Peyer's patch (tissue), 4 donors: ENCODE measurements at regions not wholly inside any gene's neighbourhood (a gene's known extent, or its start where the extent isn't known, plus 50 kb on each side); places are given as distances from the start of the nearest gene placed in this dataset.

ENCODE experiments used
- CTCF ChIP-seq, 6 experiments: fragments of 450-650 bp in 4 of 6; fragments of 200-600 bp in 2 of 6; sonication (generic) in 1 of 6; IDR thresholded peaks; one replicate each; pipeline ENCODE4 v1.5.1; 2017 to 2019; ENCODE audit warnings: antibody characterized with exemption in 6 of 6, mild to moderate bottlenecking in 3 of 6, moderate library complexity in 1 of 6
- POLR2A ChIP-seq, 2 donors: fragments of 450-650 bp; IDR thresholded peaks; one replicate each; pipeline ENCODE4 v1.5.1; 2017; ENCODE audit warnings: antibody characterized with exemption in 2 of 2, mild to moderate bottlenecking in 2 of 2, moderate library complexity in 2 of 2

DNA sequence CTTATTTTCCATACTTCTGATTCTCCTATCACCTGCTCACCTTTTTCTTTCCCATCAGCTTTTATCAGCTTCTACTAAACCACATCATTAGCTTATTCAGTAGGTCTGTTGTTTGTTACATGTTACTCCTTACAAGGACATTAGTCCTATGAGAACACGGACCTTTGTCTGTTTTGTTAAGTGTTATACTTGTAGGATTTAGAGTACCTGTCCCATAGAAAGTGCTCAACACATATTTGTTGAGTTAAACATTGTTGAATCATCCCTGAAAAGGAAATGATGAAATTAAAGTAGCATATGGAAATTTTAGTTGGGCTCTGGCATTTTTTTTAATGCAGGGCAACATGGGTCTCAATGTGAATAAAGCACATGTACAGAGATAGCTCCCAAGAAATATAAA, 222.1 kb upstream of the CARD18 start:
- no peak for TF ChIP-seq POLR2A (IDR thresholded peaks at IDR 0.05)
- no peak for TF ChIP-seq CTCF (IDR thresholded peaks at IDR 0.05)
